ENCODE measurements at regions not wholly inside any gene's neighbourhood (a gene's known extent, or its start where the extent isn't known, plus 50 kb on each side); places are given as distances from the start of the nearest gene placed in this dataset.

DNA sequence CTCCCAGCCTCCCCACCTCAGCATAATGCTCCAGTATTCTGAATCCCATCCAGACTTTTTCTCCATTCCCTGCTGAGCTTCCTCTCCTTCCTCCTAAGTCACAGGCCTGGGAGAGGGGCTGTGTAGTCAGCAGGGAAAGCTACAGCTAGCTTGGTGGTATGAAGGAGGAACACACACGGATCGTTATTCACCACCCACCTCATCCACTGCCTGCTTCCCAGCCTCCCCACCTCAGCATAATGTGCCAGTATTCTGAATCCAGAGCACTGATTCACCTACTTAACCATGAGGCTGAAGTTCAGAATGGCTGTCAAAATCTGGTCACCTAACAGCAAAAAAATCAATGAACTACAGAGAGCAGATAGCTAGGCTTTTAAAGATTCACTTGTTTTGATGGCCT, 806.6 kb upstream of the AMELY start:
- TF ChIP-seq, protein P1, sequence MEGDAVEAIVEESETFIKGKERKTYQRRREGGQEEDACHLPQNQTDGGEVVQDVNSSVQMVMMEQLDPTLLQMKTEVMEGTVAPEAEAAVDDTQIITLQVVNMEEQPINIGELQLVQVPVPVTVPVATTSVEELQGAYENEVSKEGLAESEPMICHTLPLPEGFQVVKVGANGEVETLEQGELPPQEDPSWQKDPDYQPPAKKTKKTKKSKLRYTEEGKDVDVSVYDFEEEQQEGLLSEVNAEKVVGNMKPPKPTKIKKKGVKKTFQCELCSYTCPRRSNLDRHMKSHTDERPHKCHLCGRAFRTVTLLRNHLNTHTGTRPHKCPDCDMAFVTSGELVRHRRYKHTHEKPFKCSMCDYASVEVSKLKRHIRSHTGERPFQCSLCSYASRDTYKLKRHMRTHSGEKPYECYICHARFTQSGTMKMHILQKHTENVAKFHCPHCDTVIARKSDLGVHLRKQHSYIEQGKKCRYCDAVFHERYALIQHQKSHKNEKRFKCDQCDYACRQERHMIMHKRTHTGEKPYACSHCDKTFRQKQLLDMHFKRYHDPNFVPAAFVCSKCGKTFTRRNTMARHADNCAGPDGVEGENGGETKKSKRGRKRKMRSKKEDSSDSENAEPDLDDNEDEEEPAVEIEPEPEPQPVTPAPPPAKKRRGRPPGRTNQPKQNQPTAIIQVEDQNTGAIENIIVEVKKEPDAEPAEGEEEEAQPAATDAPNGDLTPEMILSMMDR (IDR thresholded peaks at IDR 0.05): no peak
- TF ChIP-seq POLR2A (IDR thresholded peaks at IDR 0.05) (no peak), POLR2AphosphoS5 (IDR thresholded peaks at IDR 0.05) (no peak)

Measured in breast epithelium (tissue), 3 donors.